Right hindlimb (tissue), 1 donor: ENCODE measurements at regions not wholly inside any gene's neighbourhood (a gene's known extent, or its start where the extent isn't known, plus 50 kb on each side); places are given as distances from the start of the nearest gene placed in this dataset.
"Not testable (repeated sequence)": the region's sequence is repeated elsewhere in the genome, so short reads cannot be mapped to it uniquely, and the experiment has no call there.

Source experiments
- DNase-seq: peaks from one replicate; pipeline ENCODE4 v3.0.0-alpha.2; 2018

DNA sequence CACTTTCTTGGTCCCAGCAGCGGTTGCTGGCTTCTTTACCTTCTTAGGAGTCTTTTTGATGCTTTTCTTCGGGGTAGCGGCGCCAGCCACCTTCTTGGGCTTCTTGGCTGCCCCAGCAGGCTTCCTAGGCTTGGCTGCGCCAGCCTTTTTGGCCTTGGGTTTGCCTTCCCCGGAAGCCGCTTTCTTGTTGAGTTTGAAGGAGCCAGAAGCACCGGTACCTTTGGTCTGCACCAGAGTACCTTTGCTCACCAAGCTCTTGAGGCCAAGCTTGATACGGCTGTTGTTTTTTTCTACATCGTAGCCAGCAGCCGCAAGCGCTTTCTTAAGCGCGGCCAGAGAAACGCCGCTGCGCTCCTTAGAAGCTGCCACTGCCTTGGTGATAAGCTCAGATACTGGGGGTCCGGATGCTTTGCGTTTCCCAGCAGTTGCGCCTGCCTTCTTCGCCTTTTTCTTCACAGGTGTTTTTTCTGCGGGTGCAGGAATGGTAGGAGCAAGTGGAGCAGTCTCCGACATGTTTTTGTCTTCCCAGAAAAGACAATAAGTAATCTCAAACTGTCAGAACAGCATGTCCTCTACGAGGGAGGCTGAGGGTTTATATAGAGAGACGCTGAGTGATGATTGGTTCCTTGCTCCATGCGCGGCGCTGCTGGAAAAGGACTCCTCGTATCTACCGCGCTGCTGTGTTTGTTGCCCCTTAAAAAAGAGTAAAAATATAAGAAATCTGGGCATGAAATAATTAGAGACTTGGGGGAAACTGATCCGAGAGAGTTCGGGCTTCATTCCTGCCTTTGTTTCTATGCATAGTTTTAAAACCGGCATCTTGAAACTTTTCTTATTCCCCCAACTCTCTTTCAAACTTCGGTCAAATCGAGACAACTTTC is 130.3 kb upstream of the BTN3A2 start:
- peak; percentile 90 for DNase-seq

DNA sequence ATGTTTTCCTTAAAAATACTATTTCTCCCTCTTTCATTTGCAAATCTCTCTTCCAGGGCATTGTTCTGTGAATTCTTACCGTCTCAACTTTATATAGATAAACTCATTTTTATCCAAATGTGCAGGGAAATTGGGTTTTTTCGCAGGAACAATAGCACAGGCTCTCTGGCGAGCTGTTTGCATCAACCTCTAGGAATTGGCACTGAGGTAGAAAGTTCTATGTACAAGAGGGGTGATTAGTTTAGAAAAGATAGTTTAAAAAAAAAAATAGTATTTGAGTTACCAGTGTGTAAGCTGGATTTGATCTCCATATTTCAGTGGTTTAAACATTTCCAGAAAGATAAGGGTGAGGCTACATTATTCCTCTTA is 129.7 kb upstream of the BTN3A2 start:
- DNase-seq = no peak

DNA sequence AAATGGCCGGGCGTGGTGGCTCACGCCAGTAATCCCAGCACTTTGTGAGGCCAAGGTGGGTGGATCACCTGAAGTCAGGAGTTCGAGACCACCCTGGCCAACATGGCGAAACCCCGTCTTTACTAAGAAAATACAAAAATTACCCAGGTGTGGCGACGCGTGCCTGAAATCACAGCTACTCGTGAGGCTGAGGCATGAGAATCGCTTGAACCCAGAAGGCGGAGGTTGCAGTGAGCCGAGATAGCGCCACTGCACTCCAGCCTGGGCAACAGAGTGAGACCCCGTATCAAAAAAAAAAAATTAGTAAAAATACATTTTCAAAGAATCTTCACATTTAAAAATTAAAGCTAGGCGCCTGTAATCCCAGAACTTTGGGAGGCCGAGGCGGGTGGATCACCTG is 125.6 kb upstream of the BTN3A2 start:
- DNase-seq = not testable (repeated sequence)

DNA sequence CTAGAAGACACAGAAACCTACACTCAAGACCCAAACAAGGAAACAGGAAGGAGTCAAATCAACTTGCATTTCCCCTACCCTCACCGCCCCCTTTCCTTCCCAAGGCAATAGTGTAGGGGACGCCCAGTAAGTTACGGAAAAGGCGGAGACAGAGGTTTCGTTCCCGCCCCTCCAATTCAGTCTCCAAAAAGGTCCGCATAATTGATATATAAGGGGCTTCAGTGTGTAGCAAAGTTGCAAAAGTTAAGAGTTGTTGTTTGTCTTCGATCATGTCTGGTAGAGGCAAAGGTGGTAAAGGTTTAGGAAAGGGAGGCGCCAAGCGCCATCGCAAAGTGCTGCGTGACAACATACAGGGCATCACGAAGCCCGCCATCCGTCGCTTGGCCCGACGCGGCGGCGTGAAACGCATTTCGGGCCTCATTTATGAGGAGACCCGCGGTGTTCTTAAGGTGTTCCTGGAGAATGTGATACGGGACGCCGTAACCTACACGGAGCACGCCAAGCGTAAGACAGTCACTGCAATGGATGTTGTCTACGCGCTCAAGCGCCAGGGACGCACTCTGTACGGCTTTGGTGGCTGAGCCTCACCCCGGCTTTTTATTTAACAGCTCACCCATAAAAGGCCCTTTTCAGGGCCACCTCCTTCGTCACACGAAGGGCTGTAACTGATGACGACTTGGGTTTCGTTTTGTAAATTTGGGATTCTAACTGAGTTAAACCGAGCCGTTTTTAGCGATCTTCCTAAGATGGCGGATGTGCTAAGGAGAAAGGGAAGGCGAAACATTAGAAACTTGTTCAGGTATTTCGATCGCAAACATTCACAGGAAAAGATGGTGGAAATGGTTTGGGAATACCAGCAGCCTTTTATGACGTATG is 124.6 kb upstream of the BTN3A2 start:
- DNase-seq = peak; percentile 94

DNA sequence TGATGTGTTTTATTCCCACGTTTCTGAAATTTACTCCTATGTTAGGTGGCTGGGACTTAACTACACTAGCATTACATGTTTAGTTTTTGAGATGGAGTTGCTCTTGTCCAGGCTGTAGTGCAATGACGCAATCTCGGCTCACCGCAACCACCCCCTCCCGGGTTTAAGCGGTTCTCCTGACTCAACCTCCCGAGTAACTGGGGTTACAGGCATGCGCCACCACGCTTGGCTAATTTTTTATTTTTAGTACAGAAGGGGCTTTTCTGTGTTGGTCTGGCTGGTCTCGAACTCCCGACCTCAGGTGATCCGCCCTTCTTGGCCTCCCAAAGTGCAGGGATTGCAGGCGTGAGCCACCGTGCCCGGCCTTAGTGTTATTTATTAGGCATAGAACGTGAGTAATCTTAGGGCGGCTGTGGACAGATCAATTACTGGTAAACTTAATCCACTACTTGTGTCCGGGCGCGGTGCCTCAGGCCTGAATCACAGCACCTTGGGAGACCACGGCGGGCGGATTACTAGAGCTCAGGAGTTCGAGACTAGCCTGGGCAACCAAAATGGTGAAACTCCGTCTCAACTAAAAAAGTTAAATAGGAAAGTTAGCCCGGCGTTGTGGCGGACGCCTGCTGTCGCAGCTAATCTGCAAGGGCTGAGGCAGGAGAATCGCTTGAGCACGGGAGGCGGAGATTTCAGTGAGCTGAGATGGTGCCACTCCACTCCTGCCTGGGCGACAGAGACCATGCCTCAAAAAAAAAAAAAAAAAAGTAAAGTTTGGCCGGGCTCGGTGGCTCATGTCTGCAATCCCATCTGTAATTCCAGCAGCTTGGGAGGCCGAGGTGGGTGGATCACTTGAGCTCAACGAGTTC is 123.7 kb upstream of the BTN3A2 start:
- peak; percentile 73 for DNase-seq

DNA sequence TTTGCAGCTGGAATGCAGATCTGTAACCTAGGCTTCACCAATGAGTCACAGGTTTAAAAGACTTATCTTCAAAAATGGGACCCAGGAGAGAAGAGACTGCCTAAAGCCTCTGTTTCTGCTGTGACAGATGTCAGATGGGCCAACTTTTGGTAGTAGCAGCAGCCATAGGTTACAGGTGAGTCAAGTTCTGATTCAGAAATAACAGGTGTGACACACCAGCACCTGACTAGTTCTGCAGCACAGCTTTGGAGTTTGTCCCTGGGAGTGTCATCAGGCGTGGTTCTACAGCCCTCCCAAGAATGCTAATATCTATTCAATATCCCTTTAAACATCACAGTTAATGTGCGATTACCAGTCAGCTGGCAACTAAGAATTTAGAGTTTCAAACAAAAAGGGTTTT is 121.9 kb upstream of the BTN3A2 start:
- no peak for DNase-seq

DNA sequence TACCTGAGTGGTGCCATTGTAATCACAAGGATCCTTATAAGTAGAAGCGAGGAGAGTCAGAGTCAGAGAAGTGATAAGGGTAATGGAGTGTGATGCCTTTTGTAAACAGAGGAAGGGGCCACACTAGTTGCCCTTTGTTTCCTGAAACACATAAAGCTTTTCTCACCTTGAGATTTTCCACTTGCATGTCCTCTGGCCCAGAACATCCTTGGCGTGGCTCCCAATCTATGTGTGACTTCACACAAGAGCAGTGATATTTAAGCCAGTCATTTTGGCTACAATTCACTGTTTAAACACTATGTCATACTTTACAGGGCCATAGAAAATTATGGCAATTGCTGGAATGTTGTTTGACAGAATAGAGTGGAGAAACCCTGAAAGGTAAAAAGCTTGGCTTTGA is 121.2 kb upstream of the BTN3A2 start:
- no peak for DNase-seq

DNA sequence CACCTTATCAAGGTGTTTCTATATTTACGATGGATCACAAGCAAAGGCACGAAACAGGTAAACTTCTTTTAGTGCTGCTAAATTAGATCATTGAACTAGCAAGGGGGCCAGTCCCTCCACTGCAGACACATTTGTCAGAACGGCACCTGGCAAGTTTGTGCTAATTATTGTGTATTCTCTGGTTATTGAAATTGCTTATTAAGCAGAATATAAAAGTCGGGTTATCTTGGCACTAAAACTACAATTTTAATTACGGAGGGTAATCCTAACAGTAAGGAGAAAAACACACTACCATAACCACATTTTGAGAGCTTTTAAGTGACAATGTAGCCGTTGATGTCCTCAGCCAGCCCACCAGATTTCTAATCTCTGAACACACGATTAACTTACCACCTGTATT is 118.9 kb upstream of the BTN3A2 start:
- no peak for DNase-seq

DNA sequence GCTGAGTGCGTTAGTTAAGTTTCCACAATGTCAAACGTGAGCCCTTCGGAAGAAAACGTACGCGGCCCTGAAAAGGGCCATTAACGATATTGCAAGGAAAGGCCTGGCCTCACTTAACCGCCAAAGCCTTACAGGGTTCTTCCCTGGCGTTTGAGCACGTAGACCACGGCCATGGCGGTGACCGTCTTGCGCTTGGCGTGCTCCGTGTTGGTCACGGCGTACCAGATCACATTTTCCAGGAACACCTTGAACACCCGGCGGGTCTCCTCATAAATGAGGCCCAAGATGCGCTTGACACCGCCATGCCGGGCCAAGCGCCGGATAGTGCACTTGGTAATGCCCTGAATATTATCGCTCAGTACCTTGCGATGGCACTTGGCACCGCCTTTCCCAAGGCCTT is 118.4 kb upstream of the BTN3A2 start:
- no peak for DNase-seq

DNA sequence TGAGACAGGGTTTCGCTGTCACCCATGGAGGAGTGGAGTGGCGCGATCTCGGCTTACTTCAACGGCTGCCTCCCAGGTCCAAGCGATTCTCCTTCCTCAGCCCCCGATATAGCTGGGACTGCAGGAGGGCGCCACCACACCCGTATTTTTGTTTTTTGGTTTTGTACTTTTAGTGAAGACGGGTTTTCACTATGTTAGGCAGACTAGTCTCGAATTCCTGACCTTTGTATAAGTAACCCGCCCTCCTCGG is 115.4 kb upstream of the BTN3A2 start:
- DNase-seq = no peak

DNA sequence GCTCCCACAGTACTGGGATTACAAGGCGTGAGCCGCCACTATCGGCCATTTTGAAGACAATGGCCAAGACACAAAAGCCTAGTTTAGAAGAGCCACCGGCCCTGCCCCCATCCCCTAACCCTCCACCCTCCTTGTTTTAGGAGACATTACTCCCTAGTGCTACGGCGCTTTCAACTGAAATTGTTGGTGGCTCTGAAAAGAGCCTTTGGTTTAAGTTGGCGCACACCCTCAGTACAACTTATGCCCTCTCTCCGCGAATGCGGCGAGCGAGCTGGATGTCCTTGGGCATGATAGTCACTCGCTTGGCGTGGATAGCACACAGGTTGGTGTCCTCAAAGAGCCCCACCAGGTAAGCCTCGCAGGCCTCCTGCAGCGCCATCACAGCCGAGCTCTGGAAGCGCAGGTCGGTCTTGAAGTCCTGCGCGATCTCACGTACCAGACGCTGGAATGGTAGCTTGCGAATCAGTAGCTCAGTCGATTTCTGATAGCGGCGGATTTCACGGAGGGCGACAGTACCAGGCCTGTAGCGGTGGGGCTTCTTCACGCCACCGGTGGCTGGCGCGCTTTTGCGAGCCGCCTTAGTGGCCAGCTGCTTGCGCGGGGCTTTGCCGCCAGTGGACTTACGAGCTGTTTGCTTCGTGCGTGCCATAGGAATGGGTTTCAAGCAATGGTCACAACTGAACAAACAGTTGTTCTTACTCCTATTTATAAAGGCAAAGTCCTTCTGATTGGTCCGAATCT is 114.9 kb upstream of the BTN3A2 start:
- DNase-seq = peak; percentile 85

DNA sequence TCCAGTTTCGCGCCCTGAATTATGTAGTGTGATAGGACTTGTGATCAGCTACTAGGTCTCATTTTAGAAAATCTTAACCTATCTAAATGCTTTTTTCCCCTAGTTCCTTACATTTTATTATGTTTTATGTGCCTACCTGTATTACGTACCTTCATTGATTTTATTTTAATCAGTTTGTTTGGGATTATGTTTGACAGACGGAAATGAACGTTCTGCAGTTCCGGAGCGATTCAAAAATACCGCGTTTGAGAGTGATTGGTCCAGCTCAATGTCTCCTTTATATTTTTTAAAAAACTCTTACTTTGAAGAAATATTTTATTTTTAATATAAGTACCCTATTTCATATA is 114.3 kb upstream of the BTN3A2 start:
- peak; percentile 55 for DNase-seq

DNA sequence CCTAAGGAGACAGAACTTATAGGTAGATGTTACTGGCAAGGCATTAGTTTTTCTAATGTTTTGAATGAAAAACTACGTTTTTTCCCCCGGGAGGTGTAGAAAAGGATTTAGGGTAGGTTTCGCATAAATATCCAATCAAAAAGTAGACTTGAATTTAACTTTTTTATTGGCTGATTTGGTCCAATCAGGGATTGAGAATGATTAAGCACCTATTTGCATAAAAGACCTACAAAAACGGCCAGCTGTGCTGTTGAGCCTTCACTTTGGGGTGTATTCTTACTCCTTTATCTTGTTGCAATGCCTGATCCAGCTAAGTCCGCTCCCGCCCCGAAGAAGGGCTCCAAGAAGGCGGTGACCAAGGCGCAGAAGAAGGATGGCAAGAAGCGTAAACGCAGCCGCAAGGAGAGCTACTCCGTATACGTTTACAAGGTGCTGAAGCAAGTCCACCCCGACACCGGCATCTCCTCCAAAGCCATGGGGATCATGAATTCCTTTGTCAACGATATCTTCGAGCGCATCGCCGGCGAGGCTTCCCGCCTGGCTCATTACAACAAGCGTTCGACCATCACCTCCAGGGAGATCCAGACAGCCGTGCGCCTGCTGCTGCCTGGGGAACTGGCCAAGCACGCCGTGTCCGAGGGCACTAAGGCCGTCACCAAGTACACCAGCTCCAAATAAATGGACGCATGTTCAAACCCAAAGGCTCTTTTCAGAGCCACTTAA is 113.5 kb upstream of the BTN3A2 start:
- peak; percentile 86 for DNase-seq

DNA sequence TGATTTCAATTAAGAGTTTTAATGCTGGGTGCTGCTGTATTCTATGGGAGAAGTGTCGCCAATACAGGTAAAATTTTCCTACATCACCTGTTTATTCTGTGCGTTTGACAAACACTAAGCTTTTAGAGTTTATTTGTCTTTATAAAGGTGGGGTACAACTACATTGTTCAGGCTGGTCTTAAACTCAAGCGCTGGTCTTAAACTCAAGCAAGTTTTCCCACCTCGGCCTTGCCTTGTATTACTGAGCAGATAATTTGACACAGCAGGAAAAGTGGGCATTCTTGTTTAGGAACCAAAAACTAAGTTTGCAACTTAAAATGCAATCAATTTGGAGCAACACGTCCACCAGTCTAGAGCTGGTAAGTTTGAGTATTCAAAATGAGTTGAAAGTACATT is 112.9 kb upstream of the BTN3A2 start:
- DNase-seq = no peak

DNA sequence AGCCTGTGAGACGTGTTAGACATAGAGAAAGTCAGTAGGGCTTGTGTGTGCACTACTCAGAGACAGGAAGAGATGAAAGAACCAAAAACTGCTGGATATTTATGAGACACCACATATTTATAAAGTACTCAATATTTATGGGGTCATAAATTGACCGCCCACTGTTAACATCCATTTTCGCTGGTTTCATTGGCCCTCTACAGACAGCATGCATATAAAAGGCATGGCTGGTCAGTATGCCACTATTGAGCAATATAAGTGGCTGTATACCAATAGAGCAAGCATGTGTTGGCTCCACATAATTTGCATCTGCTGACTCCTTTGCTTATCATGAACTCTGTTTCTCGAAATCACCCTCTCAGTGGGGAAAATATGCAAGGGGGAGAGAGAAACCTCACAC is 110.3 kb upstream of the BTN3A2 start:
- no peak for DNase-seq

DNA sequence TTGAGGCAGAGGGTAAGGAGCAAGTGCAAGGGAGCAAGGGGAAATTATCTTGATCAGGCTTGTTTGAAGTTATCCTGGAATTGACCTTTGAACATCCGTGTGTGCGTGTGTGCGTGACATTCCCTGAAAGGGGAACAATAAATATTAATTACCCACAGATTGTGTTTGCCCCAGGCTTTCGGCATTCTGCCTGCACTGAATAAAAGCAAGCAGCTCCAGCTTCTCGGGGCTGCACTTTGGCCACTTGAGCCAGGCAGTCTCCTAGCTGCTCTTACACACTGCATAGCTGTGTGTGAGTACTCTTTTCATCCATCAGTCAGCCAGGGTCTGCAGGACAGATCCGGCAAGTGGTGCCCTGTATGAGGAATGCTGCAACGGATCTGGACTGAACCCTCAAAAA is 107.7 kb upstream of the BTN3A2 start:
- no peak for DNase-seq

DNA sequence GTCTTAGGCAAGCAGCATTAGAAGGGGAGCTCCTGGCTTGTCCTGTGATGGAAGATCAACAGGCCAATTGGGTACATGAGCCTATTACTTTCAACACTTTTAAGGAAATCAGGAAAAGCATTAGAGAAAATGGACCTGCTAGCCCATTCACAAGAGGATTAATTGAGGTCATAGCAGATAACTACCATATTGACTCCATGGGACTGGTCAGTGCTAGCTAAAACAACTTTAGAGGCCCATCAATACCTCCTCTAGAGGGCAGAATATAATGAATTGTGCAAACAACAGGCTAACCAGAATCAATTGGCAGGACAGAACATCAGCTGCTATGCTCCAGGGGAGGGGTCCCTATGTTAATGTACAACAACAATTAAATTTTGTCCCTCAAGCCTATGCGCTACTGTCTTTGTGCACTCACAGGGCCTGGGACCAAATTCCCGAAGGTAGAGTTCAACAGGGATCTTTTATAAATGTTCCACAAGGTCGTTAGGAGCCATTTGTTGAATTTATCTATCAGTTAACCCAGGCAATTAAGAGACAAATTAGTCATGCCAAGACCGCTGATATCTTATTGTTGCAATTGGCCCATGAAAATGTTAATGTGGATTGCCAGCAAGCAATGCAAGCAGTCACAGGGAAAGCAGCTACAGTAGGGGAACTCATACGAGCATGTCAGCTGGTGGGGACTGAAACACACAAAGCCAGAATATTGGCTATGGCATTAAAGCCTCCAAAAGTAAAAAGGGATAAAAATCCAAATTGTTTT is 106.6 kb upstream of the BTN3A2 start:
- DNase-seq = no peak

DNA sequence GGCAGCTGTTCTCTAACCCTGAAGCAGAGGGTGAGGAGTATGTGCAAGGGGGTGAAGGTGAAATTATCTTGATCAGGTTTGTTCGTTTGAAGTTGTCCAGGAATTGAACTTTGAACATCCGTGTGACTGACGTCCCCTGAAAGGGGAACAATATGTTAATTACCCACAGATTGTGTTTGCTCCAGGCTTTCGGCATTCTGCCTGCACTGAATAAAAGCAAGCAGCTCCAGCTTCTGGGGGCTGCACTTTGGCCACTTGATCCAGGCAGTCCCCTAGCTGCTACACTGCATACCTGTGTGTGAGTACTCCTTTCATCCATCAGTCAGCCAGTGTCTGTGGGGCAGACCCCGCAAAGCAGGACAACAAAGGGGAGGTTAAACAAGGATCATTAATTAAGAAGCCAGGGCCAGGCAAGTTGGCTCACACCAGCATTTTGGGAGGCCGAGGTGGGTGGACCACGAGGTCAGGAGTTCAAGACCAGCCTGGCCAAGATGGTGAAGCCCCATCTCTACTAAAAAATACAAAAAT is 104.8 kb upstream of the BTN3A2 start:
- DNase-seq = no peak

DNA sequence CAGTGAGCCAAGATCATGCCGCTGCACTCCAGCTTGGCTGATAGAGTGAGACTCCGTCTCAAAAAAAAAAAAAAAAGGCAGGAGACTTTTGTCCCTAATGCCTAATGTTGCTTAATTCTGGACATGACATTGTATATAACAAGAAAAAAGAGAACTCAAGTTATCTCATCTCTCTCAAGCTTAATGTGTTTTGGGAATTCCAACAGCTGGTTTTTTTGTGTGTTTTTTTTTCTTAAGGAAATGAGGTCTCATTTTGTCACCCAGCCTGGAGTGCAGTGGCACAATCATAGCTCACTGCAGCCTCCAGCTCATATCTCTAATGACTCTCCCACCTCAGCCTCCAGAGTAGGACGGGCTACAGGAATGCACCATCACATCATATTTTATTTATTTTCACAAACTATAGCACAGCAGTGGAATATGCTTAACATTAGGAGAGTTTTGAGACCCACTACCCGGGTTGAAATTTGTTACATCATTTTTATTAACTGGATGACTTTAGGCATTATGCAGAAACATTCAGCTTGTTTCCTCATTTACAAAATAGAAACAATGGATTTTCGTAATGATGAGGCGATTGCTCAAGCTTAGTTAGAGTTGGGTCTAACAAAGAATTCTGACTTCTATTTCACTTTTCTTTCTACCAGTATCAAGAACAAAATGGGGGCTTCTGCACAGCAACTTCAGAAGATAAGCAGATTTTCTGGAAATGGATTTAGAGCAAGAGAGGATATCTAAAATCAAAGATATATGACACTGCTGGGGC is 104.1 kb upstream of the BTN3A2 start:
- no peak for DNase-seq

DNA sequence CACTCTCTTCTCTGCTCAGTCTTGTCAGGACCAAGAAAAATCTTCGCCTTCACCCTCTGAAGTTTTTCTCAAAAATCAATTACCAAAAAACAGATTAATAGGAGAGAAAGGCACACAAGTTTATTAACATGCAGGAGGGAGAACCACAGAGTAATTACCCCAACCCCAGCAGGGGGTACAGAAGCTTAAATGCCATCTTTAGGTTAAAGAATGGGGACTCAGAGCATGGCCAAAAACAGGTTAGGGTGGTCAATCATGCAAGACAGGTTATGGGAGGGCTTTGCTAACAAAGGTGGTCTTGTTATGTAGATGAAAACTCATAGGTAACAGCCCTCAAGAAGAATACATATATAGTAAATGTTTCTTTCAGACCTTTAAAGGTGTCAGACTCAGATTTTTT is 100.5 kb upstream of the BTN3A2 start:
- DNase-seq = no peak
